Stimulated activated CD4-positive, alpha-beta T cell treated with anti-CD3 and anti-CD28 coated beads, Interleukin-12 subunit alpha, Interleukin-12 subunit beta, amount 100 ng/mL, for 48 hours (primary cell): ENCODE measurements at regions not wholly inside any gene's neighbourhood (a gene's known extent, or its start where the extent isn't known, plus 50 kb on each side); places are given as distances from the start of the nearest gene placed in this dataset.

ENCODE experiments used
- DNase-seq, 3 donors: peaks; one replicate each; pipeline ENCODE4 v3.0.0-alpha.2; 2020; ENCODE audit warnings: low read depth in 2 of 3, low spot score in 1 of 3

GRCh38 chr1:79614762-79615161 is 608.2 kb upstream of the ADGRL4 start:
- no peak for DNase-seq

GRCh38 chr1:79614106-79614505 is 607.6 kb upstream of the ADGRL4 start:
- no peak for DNase-seq

GRCh38 chr1:79613046-79613445 is 606.5 kb upstream of the ADGRL4 start:
- DNase-seq = no peak

- DNase-seq = no peak
Measured at GRCh38 chr1:79604490-79605198, 598.1 kb upstream of the ADGRL4 start.

GRCh38 chr1:79603843-79604242 is 597.3 kb upstream of the ADGRL4 start:
- no peak for DNase-seq

GRCh38 chr1:79599257-79599656 is 592.7 kb upstream of the ADGRL4 start:
- DNase-seq = no peak

GRCh38 chr1:79595931-79596330 is 589.4 kb upstream of the ADGRL4 start:
- no peak for DNase-seq

- DNase-seq = no peak
Measured at GRCh38 chr1:79594121-79594698, 587.7 kb upstream of the ADGRL4 start.

GRCh38 chr1:79592707-79593106 is 586.2 kb upstream of the ADGRL4 start:
- DNase-seq = no peak

GRCh38 chr1:79588719-79589118 is 582.2 kb upstream of the ADGRL4 start:
- DNase-seq = no peak

GRCh38 chr1:79587229-79587628 is 580.7 kb upstream of the ADGRL4 start:
- no peak for DNase-seq

- no peak for DNase-seq
Measured at GRCh38 chr1:79585801-79586200, 579.3 kb upstream of the ADGRL4 start.

- no peak for DNase-seq
Measured at GRCh38 chr1:79575424-79575823, 568.9 kb upstream of the ADGRL4 start.

- no peak for DNase-seq
Measured at GRCh38 chr1:79568411-79568810, 561.9 kb upstream of the ADGRL4 start.

GRCh38 chr1:79561521-79561978 is 555.0 kb upstream of the ADGRL4 start:
- DNase-seq = no peak

- DNase-seq = no peak
Measured at GRCh38 chr1:79556189-79556588, 549.7 kb upstream of the ADGRL4 start.

- no peak for DNase-seq
Measured at GRCh38 chr1:79554688-79555087, 548.2 kb upstream of the ADGRL4 start.

- DNase-seq = no peak
Measured at GRCh38 chr1:79551321-79551720, 544.8 kb upstream of the ADGRL4 start.

- no peak for DNase-seq
Measured at GRCh38 chr1:79550402-79550801, 543.9 kb upstream of the ADGRL4 start.

- DNase-seq = no peak
Measured at GRCh38 chr1:79549201-79549600, 542.7 kb upstream of the ADGRL4 start.

GRCh38 chr1:79547514-79547913 is 541.0 kb upstream of the ADGRL4 start:
- DNase-seq = no peak

- DNase-seq = no peak
Measured at GRCh38 chr1:79543394-79543793, 536.9 kb upstream of the ADGRL4 start.

- DNase-seq = no peak
Measured at GRCh38 chr1:79539001-79539400, 532.5 kb upstream of the ADGRL4 start.
